Retinal pigment epithelial cell (primary cell): ENCODE measurements at regions not wholly inside any gene's neighbourhood (a gene's known extent, or its start where the extent isn't known, plus 50 kb on each side); places are given as distances from the start of the nearest gene placed in this dataset.
"Not testable (repeated sequence)": the region's sequence is repeated elsewhere in the genome, so short reads cannot be mapped to it uniquely, and the experiment has no call there.

Source experiments
- DNase-seq: peaks from one replicate; pipeline ENCODE4 v3.0.0-alpha.2; 2010; ENCODE audit warnings: low read depth
- H3K4me3 ChIP-seq: 2 replicates; pipeline ENCODE4 v1.5.1; 2011; ENCODE audit warnings: mild to moderate bottlenecking, low read length, control low read depth, moderate library complexity
- TF ChIP-seq, protein P1 (sequence below): conservative IDR thresholded peaks from 2 replicates; pipeline ENCODE4 v1.5.1; 2011; ENCODE audit warnings: low read depth, low read length, control low read depth, inconsistent platforms

DNA sequence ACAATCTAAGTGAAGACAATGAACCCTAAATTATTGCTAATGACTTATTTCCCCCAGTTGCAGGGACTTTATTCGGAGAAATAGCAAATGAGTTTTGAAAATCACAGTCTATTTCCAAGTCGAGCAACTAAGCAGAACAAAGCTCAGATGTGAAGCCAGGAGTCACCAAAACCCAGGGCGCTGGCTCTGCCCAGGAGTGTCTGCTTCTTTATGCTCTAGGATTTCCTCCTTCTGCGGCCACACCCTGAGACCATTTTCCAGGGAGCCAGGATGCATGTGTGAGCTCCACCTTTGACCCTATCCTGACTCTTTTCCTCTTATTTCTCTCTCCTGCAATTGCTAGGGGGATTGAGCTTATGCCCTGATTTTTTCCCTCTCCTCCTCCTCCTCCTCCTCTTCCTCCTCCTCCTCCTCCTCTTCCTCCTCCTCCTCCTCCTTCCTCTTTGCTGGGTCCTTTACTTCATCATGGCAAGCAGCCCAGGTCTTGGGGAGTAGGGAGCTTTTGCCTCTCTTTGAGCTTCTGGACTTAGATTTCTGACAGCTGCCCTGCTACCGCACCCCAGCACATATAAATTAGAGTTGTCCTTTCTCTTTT lies 234.4 kb downstream of the ARL4A start:
- TF ChIP-seq, protein P1, sequence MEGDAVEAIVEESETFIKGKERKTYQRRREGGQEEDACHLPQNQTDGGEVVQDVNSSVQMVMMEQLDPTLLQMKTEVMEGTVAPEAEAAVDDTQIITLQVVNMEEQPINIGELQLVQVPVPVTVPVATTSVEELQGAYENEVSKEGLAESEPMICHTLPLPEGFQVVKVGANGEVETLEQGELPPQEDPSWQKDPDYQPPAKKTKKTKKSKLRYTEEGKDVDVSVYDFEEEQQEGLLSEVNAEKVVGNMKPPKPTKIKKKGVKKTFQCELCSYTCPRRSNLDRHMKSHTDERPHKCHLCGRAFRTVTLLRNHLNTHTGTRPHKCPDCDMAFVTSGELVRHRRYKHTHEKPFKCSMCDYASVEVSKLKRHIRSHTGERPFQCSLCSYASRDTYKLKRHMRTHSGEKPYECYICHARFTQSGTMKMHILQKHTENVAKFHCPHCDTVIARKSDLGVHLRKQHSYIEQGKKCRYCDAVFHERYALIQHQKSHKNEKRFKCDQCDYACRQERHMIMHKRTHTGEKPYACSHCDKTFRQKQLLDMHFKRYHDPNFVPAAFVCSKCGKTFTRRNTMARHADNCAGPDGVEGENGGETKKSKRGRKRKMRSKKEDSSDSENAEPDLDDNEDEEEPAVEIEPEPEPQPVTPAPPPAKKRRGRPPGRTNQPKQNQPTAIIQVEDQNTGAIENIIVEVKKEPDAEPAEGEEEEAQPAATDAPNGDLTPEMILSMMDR = no peak
- no peak for DNase-seq
- no peak overlapping the region for H3K4me3 ChIP-seq

DNA sequence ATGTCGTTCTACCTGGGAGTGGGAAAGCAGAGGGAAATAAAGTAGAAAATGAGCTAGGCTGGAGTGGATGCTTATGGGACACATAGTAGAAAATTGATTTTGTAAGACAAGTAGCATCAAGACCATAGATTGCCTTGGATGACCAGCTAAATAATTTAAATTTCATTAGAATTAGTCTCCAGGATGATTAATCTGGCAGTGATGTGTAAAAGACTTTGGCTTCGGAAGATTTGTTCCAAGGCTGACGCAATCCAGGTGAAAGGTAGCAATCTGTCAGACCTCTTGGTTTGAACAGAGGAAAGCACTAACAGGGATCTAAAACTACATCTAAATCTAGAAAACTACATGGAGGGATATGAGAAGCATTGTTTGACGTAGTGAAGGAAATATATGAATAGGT lies 236.5 kb downstream of the ARL4A start:
- no peak for DNase-seq
- TF ChIP-seq, protein P1 = no peak
- H3K4me3 ChIP-seq = no peak overlapping the region

DNA sequence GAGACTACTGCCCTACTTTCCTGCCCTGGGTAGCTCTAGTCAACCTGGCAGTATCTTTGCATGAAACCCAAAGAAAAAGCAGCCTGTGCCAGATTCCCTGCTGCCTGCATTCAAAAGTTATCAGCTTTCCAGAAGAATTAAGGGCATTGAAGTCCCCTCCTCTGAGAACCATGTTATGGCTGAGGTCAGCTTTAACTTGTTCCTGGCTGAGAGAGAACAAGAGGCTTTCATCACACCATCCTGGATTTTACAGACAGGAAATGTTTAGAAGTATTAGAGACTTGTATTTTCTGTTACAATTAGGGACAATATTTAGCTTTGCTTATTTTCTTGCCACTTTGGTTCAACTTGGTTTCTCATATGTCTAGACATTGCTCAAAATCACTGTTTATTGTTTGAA lies 238.8 kb downstream of the ARL4A start:
- H3K4me3 ChIP-seq = no peak overlapping the region
- TF ChIP-seq, protein P1 = no peak
- peak; percentile 28 for DNase-seq

DNA sequence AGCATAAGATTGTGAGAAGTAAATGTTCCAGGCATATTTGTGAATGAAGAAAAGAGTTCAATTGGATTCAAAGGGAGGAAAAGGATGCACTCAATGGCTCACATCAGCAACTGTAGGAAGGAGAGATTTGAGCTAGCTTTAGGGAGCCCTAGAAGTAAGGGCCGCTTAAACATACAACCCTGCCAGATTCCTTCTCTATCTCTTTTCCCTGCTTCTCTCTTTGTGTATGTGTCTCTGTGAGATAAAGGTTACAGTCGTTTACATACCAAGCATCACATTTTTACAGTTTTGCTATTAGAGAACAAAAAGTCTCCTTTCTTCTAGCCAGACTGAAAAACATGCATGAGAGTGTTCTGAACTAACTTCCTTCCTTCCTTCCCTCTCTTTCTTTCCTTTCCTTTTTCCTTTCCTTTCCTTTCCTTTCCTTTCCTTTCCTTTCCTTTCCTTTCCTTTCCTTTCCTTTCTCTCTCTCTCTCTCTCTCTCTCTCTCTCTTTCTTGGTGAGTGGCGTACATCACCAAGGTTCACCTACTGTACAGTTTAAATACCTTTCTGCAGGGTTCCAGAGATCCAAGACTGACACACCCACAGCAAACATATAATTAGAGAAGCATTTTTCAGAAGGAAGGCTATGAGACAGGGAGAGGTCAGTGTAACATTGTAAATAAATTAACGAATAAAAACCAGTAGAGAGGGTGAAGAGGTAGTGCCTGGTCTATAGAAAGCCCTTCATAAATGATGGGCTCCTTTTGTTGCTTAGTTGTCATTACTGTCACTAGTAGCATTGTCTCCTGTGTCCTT lies 240.4 kb downstream of the ARL4A start:
- no peak overlapping the region for H3K4me3 ChIP-seq
- TF ChIP-seq, protein P1 = no peak
- DNase-seq = no peak

DNA sequence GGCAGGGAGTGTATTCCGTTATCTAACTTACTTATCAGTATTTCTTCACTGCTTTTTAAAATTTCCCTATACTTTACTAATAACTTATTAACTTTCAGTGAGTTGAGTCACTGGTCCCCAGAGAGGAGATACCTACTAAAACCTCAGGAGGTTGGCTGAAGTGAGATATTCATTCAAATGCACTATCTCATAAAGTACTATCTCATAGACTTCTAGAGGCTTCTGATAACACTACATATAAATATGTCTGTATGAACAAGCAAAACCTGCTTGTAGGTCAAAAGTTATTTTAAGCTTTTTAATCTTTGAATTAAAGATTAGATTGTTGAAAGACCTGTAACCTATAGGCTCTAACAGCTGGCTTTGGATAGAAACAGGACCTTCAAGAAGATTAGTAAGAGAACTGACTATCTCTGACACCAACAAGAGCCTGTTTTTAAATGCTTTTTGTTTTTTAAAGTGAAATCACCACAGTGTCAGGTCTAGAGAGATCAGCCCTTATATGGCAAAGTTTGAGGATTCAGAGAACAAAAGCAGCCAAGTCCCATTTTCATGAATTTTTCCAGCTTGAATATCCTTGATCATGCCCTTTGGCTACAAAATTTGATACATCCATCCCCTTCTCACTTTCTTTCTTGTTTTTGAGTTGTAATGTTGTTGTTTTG lies 242.2 kb downstream of the ARL4A start:
- H3K4me3 ChIP-seq = no peak overlapping the region
- no peak for DNase-seq
- TF ChIP-seq, protein P1 = no peak

DNA sequence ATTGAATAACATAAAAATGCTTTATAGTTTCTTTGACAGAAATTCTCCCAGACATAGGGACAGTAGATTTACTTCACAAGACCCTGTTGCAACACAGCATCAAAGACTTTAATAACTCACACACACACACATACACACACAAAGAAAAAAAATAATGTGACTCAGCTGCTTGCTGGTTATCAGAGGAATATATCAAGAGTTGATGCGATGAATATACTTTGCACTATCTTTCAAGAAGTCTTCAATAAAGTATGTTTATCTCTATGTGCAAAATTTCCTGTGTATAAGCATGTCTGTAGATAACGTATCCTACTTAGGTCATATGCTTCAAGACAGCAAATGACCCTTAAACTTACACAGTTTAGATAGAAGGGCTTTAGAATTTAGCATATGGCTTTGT lies 243.1 kb downstream of the ARL4A start:
- TF ChIP-seq, protein P1 = no peak
- H3K4me3 ChIP-seq = no peak overlapping the region
- no peak for DNase-seq

DNA sequence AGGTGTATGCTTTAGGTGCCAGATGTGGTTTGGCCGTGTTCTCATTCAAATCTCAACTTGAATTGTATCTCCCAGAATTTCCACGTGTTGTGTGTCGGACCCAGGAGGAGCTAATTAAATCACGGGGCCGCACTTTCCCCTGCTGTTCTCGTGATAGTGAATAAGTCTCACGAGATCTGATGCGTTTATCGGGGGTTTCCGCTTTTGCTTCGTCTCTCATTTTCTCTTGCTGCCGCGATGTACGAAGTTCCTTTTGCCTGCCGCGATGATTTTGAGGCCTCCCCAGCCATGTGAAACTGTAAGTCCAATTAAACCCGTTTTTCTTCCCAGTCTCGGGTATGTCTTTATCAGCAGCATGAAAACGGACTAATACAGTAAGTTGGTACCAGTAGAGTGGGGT lies 244.0 kb downstream of the ARL4A start:
- H3K4me3 ChIP-seq, DNase-seq: not testable (repeated sequence)
